GM19438 (cell line): ENCODE measurements at regions not wholly inside any gene's neighbourhood (a gene's known extent, or its start where the extent isn't known, plus 50 kb on each side); places are given as distances from the start of the nearest gene placed in this dataset.
"Not testable (repeated sequence)": the region's sequence is repeated elsewhere in the genome, so short reads cannot be mapped to it uniquely, and the experiment has no call there.

ENCODE experiments used
- ATAC-seq: cut with Tn5 transposase; IDR thresholded peaks from one replicate; pipeline ENCODE4 v1.9.1; 2021; ENCODE audit warnings: low read depth; ENCODE audit not compliant: unreplicated experiment

DNA sequence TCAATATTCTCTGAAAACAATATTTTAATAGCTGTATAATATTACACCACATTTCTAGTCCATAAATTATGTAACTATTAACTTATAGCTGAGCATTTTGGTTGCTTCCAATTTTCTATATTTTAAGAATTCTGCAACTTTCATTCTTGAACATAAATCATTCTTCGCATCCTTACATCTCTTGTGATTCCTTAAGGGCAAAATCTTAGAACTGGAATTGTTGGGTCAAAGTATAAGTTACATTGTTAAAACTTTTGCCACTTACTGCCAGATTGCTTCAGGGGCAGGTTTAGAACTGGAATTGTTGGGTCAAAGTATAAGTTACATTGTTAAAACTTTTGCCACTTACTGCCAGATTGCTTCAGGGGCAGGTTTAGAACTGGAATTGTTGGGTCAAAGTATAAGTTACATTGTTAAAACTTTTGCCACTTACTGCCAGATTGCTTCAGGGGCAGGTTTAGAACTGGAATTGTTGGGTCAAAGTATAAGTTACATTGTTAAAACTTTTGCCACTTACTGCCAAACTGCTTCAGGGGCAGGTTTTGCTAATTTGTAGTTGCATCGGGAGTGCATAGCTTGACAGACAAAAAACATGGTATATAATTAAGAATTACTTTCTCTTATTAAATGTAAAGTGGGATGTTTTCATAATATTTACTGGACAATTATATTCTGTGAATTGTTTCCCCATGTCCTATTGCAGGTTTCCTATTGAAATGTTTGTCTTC, 179.9 kb upstream of the OR13F1 start:
- not testable (repeated sequence) for ATAC-seq

GRCh38 chr9:104326912-104327311, 177.2 kb upstream of the OR13F1 start:
- ATAC-seq: no peak

DNA sequence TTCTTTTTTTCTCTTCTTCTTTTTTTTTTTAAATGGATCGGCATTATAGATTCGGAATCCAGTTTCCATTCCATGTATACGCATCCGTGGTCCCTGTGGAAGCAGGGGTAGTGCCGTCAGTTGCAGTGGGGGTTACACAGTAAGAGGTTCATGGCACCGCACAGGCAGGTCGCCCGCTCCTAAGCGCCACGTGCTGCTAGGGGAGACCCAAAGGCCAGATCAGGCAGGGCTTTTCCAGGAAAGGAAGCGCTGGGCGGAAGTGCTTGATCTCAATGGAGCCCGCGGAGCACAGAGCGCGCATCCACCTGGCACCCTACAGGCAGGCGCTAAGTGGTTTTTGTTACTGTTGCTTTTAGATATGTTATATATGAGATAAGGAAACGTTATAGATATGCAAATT, 174.8 kb upstream of the OR13F1 start:
- no peak for ATAC-seq

DNA sequence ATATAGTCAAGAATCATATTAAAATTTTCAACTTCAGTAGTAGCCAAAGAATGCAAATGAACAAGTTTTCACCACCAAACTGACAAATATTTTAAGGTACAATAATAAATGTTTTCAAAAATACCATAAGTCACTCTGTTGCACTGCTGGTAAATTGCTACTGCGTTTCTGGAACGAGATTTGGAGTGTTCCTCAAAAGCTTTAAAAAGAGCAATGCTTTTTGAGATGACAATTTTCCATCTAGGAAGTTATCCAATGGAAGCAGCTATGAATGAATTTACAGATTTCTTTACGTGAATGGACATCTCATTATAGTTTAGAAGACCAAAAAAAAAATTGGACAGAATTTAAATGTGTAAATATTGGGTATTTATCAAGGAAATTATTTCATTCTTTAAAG, 173.2 kb upstream of the OR13F1 start:
- no peak for ATAC-seq

GRCh38 chr9:104334549-104334948, 169.5 kb upstream of the OR13F1 start:
- no peak for ATAC-seq

GRCh38 chr9:104339692-104340091, 164.4 kb upstream of the OR13F1 start:
- no peak for ATAC-seq

GRCh38 chr9:104342552-104342951, 161.5 kb upstream of the OR13F1 start:
- ATAC-seq: no peak

GRCh38 chr9:104345061-104345460, 159.0 kb upstream of the OR13F1 start:
- no peak for ATAC-seq

- ATAC-seq: no peak
Observed at GRCh38 chr9:104350541-104350940, 153.5 kb upstream of the OR13F1 start.

GRCh38 chr9:104351726-104352125, 152.3 kb upstream of the OR13F1 start:
- ATAC-seq: no peak

- no peak for ATAC-seq
Observed at GRCh38 chr9:104361207-104361606, 142.9 kb upstream of the OR13F1 start.

- no peak for ATAC-seq
Observed at GRCh38 chr9:104362912-104363472, 141.1 kb upstream of the OR13F1 start.

DNA sequence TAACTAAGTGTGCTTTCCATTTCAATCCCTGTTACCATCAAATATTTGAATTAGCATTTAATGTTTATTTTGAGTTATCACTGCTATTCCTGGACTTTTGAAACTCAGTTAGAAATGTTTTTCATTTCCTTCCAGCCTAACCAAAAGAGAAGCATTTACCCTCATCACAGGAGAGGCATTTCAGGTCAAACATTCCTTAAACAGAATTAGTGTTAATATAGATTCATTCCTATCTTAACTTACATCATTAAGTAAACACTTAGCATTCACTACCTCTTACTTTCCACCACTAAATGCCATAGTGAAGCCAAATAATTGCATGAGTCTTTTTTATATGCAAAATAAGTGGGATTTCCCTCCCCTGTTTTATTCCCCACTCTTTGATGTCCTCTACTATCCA, 136.6 kb upstream of the OR13F1 start:
- no peak for ATAC-seq

DNA sequence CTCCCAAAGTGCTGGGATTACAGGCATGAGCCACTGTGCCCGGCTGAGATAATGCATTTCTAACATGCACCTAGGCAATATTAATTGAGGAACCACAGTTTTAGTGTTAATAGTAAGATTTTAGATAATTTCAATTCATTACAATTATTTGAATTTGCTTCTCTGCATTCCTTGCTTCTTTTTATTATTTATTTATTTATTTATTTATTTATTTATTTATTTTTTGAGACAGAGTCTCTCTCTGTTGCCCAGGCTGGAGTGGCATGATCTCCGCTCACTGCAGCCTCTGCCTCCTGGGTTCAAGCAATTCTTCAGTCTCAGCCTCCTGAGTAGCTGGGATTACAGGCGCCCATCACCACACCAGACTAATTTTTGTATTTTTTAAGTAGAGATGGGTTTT, 135.7 kb upstream of the OR13F1 start:
- ATAC-seq: not testable (repeated sequence)

- no peak for ATAC-seq
Observed at GRCh38 chr9:104374711-104375110, 129.4 kb upstream of the OR13F1 start.

- ATAC-seq: no peak
Observed at GRCh38 chr9:104386013-104386412, 118.0 kb upstream of the OR13F1 start.

DNA sequence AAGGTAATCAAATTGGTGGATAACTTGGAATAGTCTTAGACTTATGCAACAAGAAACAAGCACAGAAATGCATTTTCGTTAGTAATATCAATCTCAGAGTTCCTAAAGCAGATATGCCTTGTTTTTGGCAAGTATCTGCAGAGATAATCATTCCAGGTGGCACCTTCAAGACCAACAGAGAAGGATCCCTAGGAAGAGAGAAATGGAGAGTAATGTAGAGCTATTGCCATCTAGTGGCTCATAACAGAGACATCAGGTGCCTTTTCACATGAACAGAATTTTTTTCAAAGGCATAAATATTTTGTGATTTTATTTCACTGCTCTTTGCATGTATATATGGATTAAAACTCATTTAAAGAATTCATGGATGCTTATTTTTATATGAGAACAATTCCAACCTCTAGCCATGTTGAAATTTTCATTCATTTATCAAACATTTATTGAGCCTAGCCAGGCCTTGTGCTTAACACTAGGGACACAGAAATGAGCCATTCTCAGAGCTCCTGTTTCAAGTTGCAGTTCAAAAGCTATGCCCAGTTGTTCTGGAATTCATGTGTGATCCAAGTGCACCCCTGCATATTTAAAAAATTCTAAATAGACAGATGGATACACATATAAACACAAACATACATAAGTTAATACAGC, 117.5 kb upstream of the OR13F1 start:
- ATAC-seq: peak; percentile 74

DNA sequence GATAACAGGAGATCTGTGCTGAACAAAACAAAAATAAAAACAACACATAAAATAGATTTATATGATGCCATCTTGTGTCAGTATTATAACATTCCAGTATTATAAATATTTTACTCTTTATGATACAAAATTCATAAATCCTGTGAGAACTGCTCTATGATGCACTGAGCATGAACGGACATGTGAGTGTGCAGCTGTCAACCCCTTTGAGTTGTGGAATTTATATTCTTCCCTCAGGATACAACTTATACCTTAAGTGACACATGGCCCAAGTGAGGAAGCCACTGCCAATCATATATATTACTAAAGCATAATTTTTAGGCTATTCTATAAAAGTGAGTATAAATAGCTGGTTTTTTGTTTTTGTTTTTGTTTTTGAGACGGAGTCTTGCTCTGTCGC, 116.0 kb upstream of the OR13F1 start:
- no peak for ATAC-seq

DNA sequence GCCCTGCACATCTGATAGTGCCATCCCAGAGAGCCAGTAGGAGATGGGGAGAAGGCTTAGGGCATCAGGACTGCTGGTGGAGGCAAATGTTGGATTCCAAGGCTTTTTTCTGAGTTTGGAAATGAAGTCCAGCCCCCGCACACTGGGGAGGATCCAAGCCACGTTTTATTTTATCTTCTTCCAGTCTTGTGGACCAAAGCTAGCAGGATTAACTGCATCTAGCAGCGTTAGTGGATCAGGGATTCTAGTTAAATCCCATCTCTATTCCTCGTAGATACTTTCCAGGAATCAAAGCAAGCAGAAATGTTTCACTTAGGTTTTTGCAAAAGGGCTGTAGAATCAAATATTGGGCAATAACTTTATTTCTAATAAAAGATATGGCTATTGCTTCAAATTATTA, 114.7 kb upstream of the OR13F1 start:
- no peak for ATAC-seq

GRCh38 chr9:104394901-104395300, 109.2 kb upstream of the OR13F1 start:
- not testable (repeated sequence) for ATAC-seq

- ATAC-seq: no peak
Observed at GRCh38 chr9:104412238-104412637, 91.8 kb upstream of the OR13F1 start.

GRCh38 chr9:104416470-104416869, 87.6 kb upstream of the OR13F1 start:
- no peak for ATAC-seq
